Testis (tissue), 2 donors: ENCODE measurements at regions not wholly inside any gene's neighbourhood (a gene's known extent, or its start where the extent isn't known, plus 50 kb on each side); places are given as distances from the start of the nearest gene placed in this dataset.

ENCODE experiments used
- DNase-seq: peaks from one replicate; pipeline ENCODE4 v3.0.0-alpha.2; 2019
- H3K27ac ChIP-seq, 2 donors: fragments of 200-600 bp; sonication (generic); one replicate each; pipeline ENCODE4 v1.5.1; 2019
- H3K27me3 ChIP-seq: fragments of 200-600 bp; sonication (generic); one replicate; pipeline ENCODE4 v1.5.1; 2019
- H3K36me3 ChIP-seq: fragments of 200-600 bp; sonication (generic); one replicate; pipeline ENCODE4 v1.5.1; 2017; ENCODE audit warnings: low read depth; ENCODE audit errors: missing control alignments
- H3K4me1 ChIP-seq: fragments of 200-600 bp; sonication (generic); one replicate; pipeline ENCODE4 v1.5.1; 2019
- H3K4me3 ChIP-seq, 2 donors: fragments of 200-600 bp; sonication (generic); one replicate each; pipeline ENCODE4 v1.5.1; 2017 to 2019
- H3K9me3 ChIP-seq: fragments of 200-600 bp; sonication (generic); one replicate; pipeline ENCODE4 v1.5.1; 2017
- CTCF ChIP-seq, 3 experiments: fragments of 450-650 bp in 2 of 3; fragments of 200-600 bp in 1 of 3; sonication (generic) in 1 of 3; IDR thresholded peaks; one replicate each; pipeline ENCODE4 v1.5.1; 2016 to 2019; ENCODE audit warnings: antibody characterized with exemption in 3 of 3, mild to moderate bottlenecking in 2 of 3, moderate library complexity in 1 of 3
- POLR2A ChIP-seq: fragments of 450-650 bp; IDR thresholded peaks from one replicate; pipeline ENCODE4 v1.6.1; 2017; ENCODE audit warnings: antibody characterized with exemption, mild to moderate bottlenecking, moderate library complexity
- WGBS, 2 donors: methylation state at CpG; one replicate each; pipeline ENCODE4 v1.1.5; 2018; 5-methylcytosine and 5-hydroxymethylcytosine counted together
- intact Hi-C: fragments of 100-400 bp; cut with DNase I; formaldehyde crosslinking; loops from one replicate; pipeline ENCODE4 v1.15.1; 2023; ENCODE audit warnings: low total_unique reads

GRCh38 chr9:85430659-85431338, 311.0 kb downstream of the AGTPBP1 start:
- 44 to 57% methylated on average over 18 of the region's 18 CpGs for WGBS, 2 donors

GRCh38 chr9:85428230-85428629, 313.5 kb downstream of the AGTPBP1 start:
- TF ChIP-seq POLR2A (no peak), CTCF (IDR thresholded peaks at IDR 0.05) (no peak)
- Histone ChIP-seq H3K27me3 (no peaks in the 10 kb centered on the region), H3K4me1 (no peaks in the 10 kb centered on the region), H3K36me3 (no peaks in the 10 kb centered on the region), H3K9me3 (no peaks in the 10 kb centered on the region), H3K27ac (no peak overlapping the region), H3K4me3 (no peak overlapping the region)
- intact Hi-C loops, result no loop called here
- WGBS, 2 donors, result 84 to 86% methylated on average over 6 of the region's 6 CpGs
- no peak for DNase-seq

More at GRCh38 chr9:85430659-85431338, 311.0 kb downstream of the AGTPBP1 start:
- no peaks in the 10 kb centered on the region for H3K4me1 ChIP-seq
- H3K9me3 ChIP-seq, result no peaks in the 10 kb centered on the region
- no peak for DNase-seq
- no peaks in the 10 kb centered on the region for H3K27me3 ChIP-seq
- no peak overlapping the region for H3K27ac ChIP-seq
- no peak overlapping the region for H3K4me3 ChIP-seq
- intact Hi-C loops, result no loop called here
- TF ChIP-seq CTCF (IDR thresholded peaks at IDR 0.05) (no peak), POLR2A (no peak)
- H3K36me3 ChIP-seq, result no peaks in the 10 kb centered on the region

GRCh38 chr9:85427772-85428171, 314.0 kb downstream of the AGTPBP1 start:
- H3K27me3 ChIP-seq, result no peaks in the 10 kb centered on the region
- WGBS, 2 donors, result 90 to 91% methylated on average over 8 of the region's 8 CpGs
- no peak overlapping the region for H3K4me3 ChIP-seq
- TF ChIP-seq CTCF (IDR thresholded peaks at IDR 0.05) (no peak), POLR2A (no peak)
- H3K9me3 ChIP-seq, result no peaks in the 10 kb centered on the region
- no peaks in the 10 kb centered on the region for H3K36me3 ChIP-seq
- intact Hi-C loops, result no loop called here
- no peaks in the 10 kb centered on the region for H3K4me1 ChIP-seq
- DNase-seq, result no peak
- no peak overlapping the region for H3K27ac ChIP-seq

GRCh38 chr9:85425153-85425611, 316.6 kb downstream of the AGTPBP1 start:
- intact Hi-C loops, result no loop called here
- no peak for TF ChIP-seq POLR2A
- peak; percentile 55 to 67 (median 58) for TF ChIP-seq CTCF (IDR thresholded peaks at IDR 0.05)
- DNase-seq, result peak; percentile 89

GRCh38 chr9:85423422-85423821, 318.3 kb downstream of the AGTPBP1 start:
- TF ChIP-seq CTCF (IDR thresholded peaks at IDR 0.05), result no peak
- TF ChIP-seq POLR2A, result no peak
- no peak overlapping the region for H3K27ac ChIP-seq
- no peaks in the 10 kb centered on the region for H3K4me1 ChIP-seq
- 94 to 97% methylated on average over 1 of the region's 1 CpG for WGBS, 2 donors
- H3K4me3 ChIP-seq, result no peak overlapping the region
- H3K9me3 ChIP-seq, result no peaks in the 10 kb centered on the region
- intact Hi-C loops, result no loop called here
- no peak for DNase-seq
- H3K36me3 ChIP-seq, result no peaks in the 10 kb centered on the region
- H3K27me3 ChIP-seq, result no peaks in the 10 kb centered on the region

More at GRCh38 chr9:85425153-85425611, 316.6 kb downstream of the AGTPBP1 start:
- Histone ChIP-seq H3K4me3 (peak overlapping the region in 1 of 2 donors; percentile 6), H3K4me1 (no peaks in the 10 kb centered on the region), H3K9me3 (no peaks in the 10 kb centered on the region), H3K36me3 (no peaks in the 10 kb centered on the region), H3K27ac (no peak overlapping the region), H3K27me3 (no peaks in the 10 kb centered on the region)
- WGBS, 2 donors, result 11 to 13% methylated on average over 9 to 15 of the region's 15 CpGs
